GM10248 (cell line): ENCODE measurements at regions not wholly inside any gene's neighbourhood (a gene's known extent, or its start where the extent isn't known, plus 50 kb on each side); places are given as distances from the start of the nearest gene placed in this dataset.

ENCODE experiments used
- CTCF ChIA-PET: fragments of 300-600 bp; sonication (Branson Sonifier 250); formaldehyde crosslinking; extraction: SDS; loops from one replicate; lab custom pipeline; 2021; ENCODE audit warnings: antibody characterized with exemption; lab: Yijun Ruan, JAX
- POLR2A ChIA-PET: fragments of 350-650 bp; sonication (Branson Sonifier 250); formaldehyde crosslinking; extraction: SDS; loops from one replicate; lab custom pipeline; 2020; ENCODE audit warnings: antibody characterized with exemption; lab: Yijun Ruan, JAX
- DNase-seq: peaks from one replicate; pipeline ENCODE4 v3.0.0; 2012; ENCODE audit errors: extremely low spot score
- CTCF ChIP-seq: IDR thresholded peaks from 2 replicates; pipeline ENCODE4 v1.5.1; 2012; ENCODE audit warnings: mild to moderate bottlenecking, low read depth; ENCODE audit errors: extremely low read depth, missing control alignments, control extremely low read depth

- ChIA-PET CTCF (interaction anchor here (0.7 to 2.1 kb wide), 6 partner anchors 15 to 629 kb away, joined by 3 to 13 read pairs (median 6); no protein-coding TSS in a partner anchor), POLR2A (no interaction called here)
- no peak for DNase-seq
- TF ChIP-seq CTCF, result no peak
Measured at GRCh38 chrX:46407753-46408130, 137.5 kb downstream of the ZNF674 start.

GRCh38 chrX:46407036-46407752, 138.0 kb downstream of the ZNF674 start:
- TF ChIP-seq CTCF, result no peak
- ChIA-PET POLR2A (no interaction called here), CTCF (interaction anchor here (1.4 to 2.1 kb wide), 2 partner anchors 25 to 629 kb away, joined by 5 to 13 read pairs; no protein-coding TSS in a partner anchor)
- no peak for DNase-seq

GRCh38 chrX:46404774-46405173, 140.4 kb downstream of the ZNF674 start:
- ChIA-PET POLR2A (no interaction called here), CTCF (interaction anchor here (1.4 kb wide), 1 partner anchor 18 kb away, joined by 3 read pairs; no protein-coding TSS in a partner anchor)
- DNase-seq, result no peak
- no peak for TF ChIP-seq CTCF

- TF ChIP-seq CTCF, result no peak
- ChIA-PET CTCF (no interaction called here), POLR2A (no interaction called here)
- DNase-seq, result no peak
Measured at GRCh38 chrX:46400530-46401443, 144.4 kb downstream of the ZNF674 start.

- ChIA-PET CTCF (interaction anchor here (2.9 kb wide), 1 partner anchor 10 kb away, joined by 11 read pairs; no protein-coding TSS in a partner anchor), POLR2A (no interaction called here)
- no peak for TF ChIP-seq CTCF
- DNase-seq, result no peak
Measured at GRCh38 chrX:46398874-46399273, 146.3 kb downstream of the ZNF674 start.

GRCh38 chrX:46398126-46398525, 147.1 kb downstream of the ZNF674 start:
- no peak for TF ChIP-seq CTCF
- CTCF ChIA-PET, result interaction anchor here (2.9 kb wide), 1 partner anchor 11 kb away, joined by 11 read pairs; no protein-coding TSS in a partner anchor
- DNase-seq, result no peak
- POLR2A ChIA-PET, result no interaction called here
